NCI-H2107 treated with DMSO at 0.1 percent for 48 hours (cell line): ENCODE measurements at regions not wholly inside any gene's neighbourhood (a gene's known extent, or its start where the extent isn't known, plus 50 kb on each side); places are given as distances from the start of the nearest gene placed in this dataset.
"Not testable (repeated sequence)": the region's sequence is repeated elsewhere in the genome, so short reads cannot be mapped to it uniquely, and the experiment has no call there.

ENCODE experiments used
- DNase-seq: peaks from one replicate; lab custom pipeline; 2025; ENCODE audit not compliant: unreplicated experiment; lab: John Stamatoyannopoulos, UW

- DNase-seq = no peak
Observed at GRCh38 chr5:99076723-99077640, 148.2 kb upstream of the CHD1 start.

GRCh38 chr5:99072846-99073245 lies 144.0 kb upstream of the CHD1 start:
- no peak for DNase-seq

GRCh38 chr5:99070822-99071221 lies 142.0 kb upstream of the CHD1 start:
- DNase-seq = no peak

- DNase-seq = no peak
Observed at GRCh38 chr5:99070362-99070761, 141.6 kb upstream of the CHD1 start.

- DNase-seq = no peak
Observed at GRCh38 chr5:99068944-99069650, 140.3 kb upstream of the CHD1 start.

- no peak for DNase-seq
Observed at GRCh38 chr5:99063737-99064136, 134.9 kb upstream of the CHD1 start.

GRCh38 chr5:99061711-99062110 lies 132.9 kb upstream of the CHD1 start:
- DNase-seq = no peak

- no peak for DNase-seq
Observed at GRCh38 chr5:99061299-99061698, 132.5 kb upstream of the CHD1 start.

- peak; percentile 47 for DNase-seq
Observed at GRCh38 chr5:99060306-99061261, 131.8 kb upstream of the CHD1 start.

- DNase-seq = no peak
Observed at GRCh38 chr5:99059685-99060084, 130.9 kb upstream of the CHD1 start.

GRCh38 chr5:99058466-99058865 lies 129.7 kb upstream of the CHD1 start:
- no peak for DNase-seq

- DNase-seq = no peak
Observed at GRCh38 chr5:99054972-99055371, 126.2 kb upstream of the CHD1 start.

- no peak for DNase-seq
Observed at GRCh38 chr5:99045871-99046270, 117.1 kb upstream of the CHD1 start.

- DNase-seq = not testable (repeated sequence)
Observed at GRCh38 chr5:99043257-99043656, 114.5 kb upstream of the CHD1 start.

GRCh38 chr5:99037668-99038067 lies 108.9 kb upstream of the CHD1 start:
- no peak for DNase-seq

GRCh38 chr5:99035942-99036341 lies 107.1 kb upstream of the CHD1 start:
- no peak for DNase-seq

GRCh38 chr5:99034336-99034735 lies 105.5 kb upstream of the CHD1 start:
- no peak for DNase-seq

- no peak for DNase-seq
Observed at GRCh38 chr5:99033014-99033900, 104.5 kb upstream of the CHD1 start.

GRCh38 chr5:99032234-99033013 lies 103.6 kb upstream of the CHD1 start:
- DNase-seq = peak; percentile 15
